Ishikawa (cell line): ENCODE measurements at regions not wholly inside any gene's neighbourhood (a gene's known extent, or its start where the extent isn't known, plus 50 kb on each side); places are given as distances from the start of the nearest gene placed in this dataset.

Experiments
- CEBPB ChIP-seq: IDR thresholded peaks from 2 replicates; pipeline ENCODE4 v1.6.1; 2012
- CREB1 ChIP-seq: IDR thresholded peaks from 2 replicates; pipeline ENCODE4 v1.6.1; 2012; ENCODE audit warnings: low read depth
- EGR1 ChIP-seq: IDR thresholded peaks from 2 replicates; pipeline ENCODE4 v1.6.1; 2012
- EP300 ChIP-seq: IDR thresholded peaks from 2 replicates; pipeline ENCODE4 v1.6.1; 2012; ENCODE audit warnings: borderline replicate concordance
- FOXM1 ChIP-seq: IDR thresholded peaks from 2 replicates; pipeline ENCODE4 v1.6.1; 2012; ENCODE audit warnings: low read depth, borderline replicate concordance
- MAX ChIP-seq: IDR thresholded peaks from 2 replicates; pipeline ENCODE4 v1.6.1; 2012
- NFIC ChIP-seq: IDR thresholded peaks from 2 replicates; pipeline ENCODE4 v1.6.1; 2012
- RAD21 ChIP-seq: IDR thresholded peaks from 2 replicates; pipeline ENCODE4 v1.6.1; 2012; ENCODE audit warnings: low read depth
- REST ChIP-seq: IDR thresholded peaks from 2 replicates; pipeline ENCODE4 v1.6.1; 2012; ENCODE audit warnings: low read depth, mild to moderate bottlenecking
- TAF1 ChIP-seq: IDR thresholded peaks from 2 replicates; pipeline ENCODE4 v1.6.1; 2012; ENCODE audit warnings: low read depth, mild to moderate bottlenecking
- TCF12 ChIP-seq: IDR thresholded peaks from 2 replicates; pipeline ENCODE4 v1.6.1; 2012; ENCODE audit warnings: low read depth
- TEAD4 ChIP-seq: IDR thresholded peaks from 2 replicates; pipeline ENCODE4 v1.6.1; 2012
- USF1 ChIP-seq: IDR thresholded peaks from 2 replicates; pipeline ENCODE4 v1.6.1; 2012
- YY1 ChIP-seq: IDR thresholded peaks from 2 replicates; pipeline ENCODE4 v1.6.1; 2012; ENCODE audit warnings: low read depth
- ZBTB7A ChIP-seq: IDR thresholded peaks from 2 replicates; pipeline ENCODE4 v1.6.1; 2012; ENCODE audit warnings: low read depth

- TF ChIP-seq TCF12 (no peak), ZBTB7A (no peak), FOXM1 (no peak), CEBPB (no peak), EP300 (no peak), EGR1 (no peak), USF1 (no peak)
These were observed 185.7 kb downstream of the ARRDC4 start for GRCh38 chr15:98146031-98146820.

- no peak for TF ChIP-seq TAF1
- TF ChIP-seq REST: no peak
- no peak for TF ChIP-seq NFIC
- no peak for TF ChIP-seq MAX
- no peak for TF ChIP-seq YY1
- TF ChIP-seq TCF12: no peak
These were observed 186.9 kb downstream of the ARRDC4 start for GRCh38 chr15:98147415-98147814.

- TF ChIP-seq TCF12 (no peak), EP300 (no peak), NFIC (no peak), EGR1 (no peak), MAX (no peak), CREB1 (no peak), FOXM1 (no peak), ZBTB7A (no peak), REST (no peak), TAF1 (no peak), TEAD4 (no peak), RAD21 (no peak), USF1 (no peak), YY1 (no peak), CEBPB (no peak)
These were observed 189.6 kb downstream of the ARRDC4 start for GRCh38 chr15:98150084-98150483.

- no peak for TF ChIP-seq CEBPB
- no peak for TF ChIP-seq NFIC
These were observed 190.0 kb downstream of the ARRDC4 start for GRCh38 chr15:98150536-98150935.

- no peak for TF ChIP-seq TAF1
- no peak for TF ChIP-seq EGR1
- no peak for TF ChIP-seq YY1
- no peak for TF ChIP-seq USF1
- TF ChIP-seq CEBPB: no peak
- no peak for TF ChIP-seq EP300
- TF ChIP-seq CREB1: no peak
- TF ChIP-seq ZBTB7A: no peak
- no peak for TF ChIP-seq MAX
- TF ChIP-seq NFIC: no peak
These were observed 190.6 kb downstream of the ARRDC4 start for GRCh38 chr15:98151096-98151495.

- no peak for TF ChIP-seq MAX
- TF ChIP-seq RAD21: no peak
- TF ChIP-seq EP300: no peak
- no peak for TF ChIP-seq NFIC
- no peak for TF ChIP-seq CEBPB
- no peak for TF ChIP-seq EGR1
- no peak for TF ChIP-seq ZBTB7A
- no peak for TF ChIP-seq TEAD4
- no peak for TF ChIP-seq REST
- no peak for TF ChIP-seq USF1
- TF ChIP-seq FOXM1: no peak
- no peak for TF ChIP-seq TCF12
- TF ChIP-seq CREB1: no peak
- no peak for TF ChIP-seq YY1
- TF ChIP-seq TAF1: no peak
These were observed 191.7 kb downstream of the ARRDC4 start for GRCh38 chr15:98152156-98152555.
